Thymus (tissue), 11 donors: ENCODE measurements at regions not wholly inside any gene's neighbourhood (a gene's known extent, or its start where the extent isn't known, plus 50 kb on each side); places are given as distances from the start of the nearest gene placed in this dataset.

ENCODE experiments used
- DNase-seq, 9 donors: peaks; one replicate each; pipeline ENCODE4 v3.0.0-alpha.2; 2013; ENCODE audit warnings: low spot score in 9 of 9, low read depth in 6 of 9, missing footprints in 1 of 9
- H3K27ac ChIP-seq, 2 donors: one replicate each; pipeline ENCODE4 v1.5.1; 2013; ENCODE audit warnings: control low read depth in 1 of 2, low read depth in 1 of 2, low read length in 1 of 2, mild to moderate bottlenecking in 1 of 2, moderate library complexity in 1 of 2
- H3K27me3 ChIP-seq, 2 donors: one replicate each; pipeline ENCODE4 v1.5.1; 2013; ENCODE audit warnings: low read length in 1 of 2; ENCODE audit not compliant: control insufficient read depth in 2 of 2, insufficient read depth in 1 of 2
- H3K36me3 ChIP-seq, 2 donors: one replicate each; pipeline ENCODE4 v1.5.1; 2013; ENCODE audit warnings: low read length in 1 of 2, mild to moderate bottlenecking in 1 of 2, moderate library complexity in 1 of 2; ENCODE audit not compliant: control insufficient read depth in 2 of 2, insufficient read depth in 2 of 2
- H3K4me1 ChIP-seq, 2 donors: one replicate each; pipeline ENCODE4 v1.5.1; 2013; ENCODE audit warnings: low read length in 2 of 2; ENCODE audit not compliant: control insufficient read depth in 2 of 2, insufficient read depth in 2 of 2
- H3K4me3 ChIP-seq, 2 donors: one replicate each; pipeline ENCODE4 v1.5.1; 2013; ENCODE audit warnings: low read length in 2 of 2, control low read depth in 1 of 2, mild to moderate bottlenecking in 1 of 2
- H3K9me3 ChIP-seq, 2 donors: one replicate each; pipeline ENCODE4 v1.5.1; 2013; ENCODE audit warnings: low read length in 1 of 2, mild to moderate bottlenecking in 1 of 2; ENCODE audit not compliant: control insufficient read depth in 2 of 2, insufficient read depth in 1 of 2
- WGBS: extraction: QIAGEN DNeasy Blood & Tissue Kit; methylation state at CpG from one replicate; pipeline ENCODE4 v1.1.7; 2013; 5-methylcytosine and 5-hydroxymethylcytosine counted together
- donor health status: healthy.

- DNase-seq: no peak
- no peak overlapping the region for H3K27ac ChIP-seq
- no peaks in the 10 kb centered on the region for H3K27me3 ChIP-seq
- no peak overlapping the region for H3K4me3 ChIP-seq
- no peaks in the 10 kb centered on the region for H3K4me1 ChIP-seq
- H3K9me3 ChIP-seq: no peaks in the 10 kb centered on the region
- no peaks in the 10 kb centered on the region for H3K36me3 ChIP-seq
- WGBS: 82% methylated on average over 6 of the region's 6 CpGs
These were observed 545.7 kb upstream of the PABPC4L start for GRCh38 chr4:134747108-134747805.

- no peaks in the 10 kb centered on the region for H3K27me3 ChIP-seq
- 77% methylated on average over 1 of the region's 1 CpG for WGBS
- no peaks in the 10 kb centered on the region for H3K36me3 ChIP-seq
- no peak overlapping the region for H3K4me3 ChIP-seq
- H3K9me3 ChIP-seq: no peaks in the 10 kb centered on the region
- H3K4me1 ChIP-seq: no peaks in the 10 kb centered on the region
- no peak for DNase-seq
- H3K27ac ChIP-seq: no peak overlapping the region
These were observed 538.7 kb upstream of the PABPC4L start for GRCh38 chr4:134740290-134740689.

- DNase-seq: no peak
- Histone ChIP-seq H3K9me3 (no peaks in the 10 kb centered on the region), H3K27me3 (no peaks in the 10 kb centered on the region), H3K4me3 (no peak overlapping the region), H3K27ac (no peak overlapping the region), H3K36me3 (no peaks in the 10 kb centered on the region), H3K4me1 (no peaks in the 10 kb centered on the region)
- WGBS: 82% methylated on average over 3 of the region's 3 CpGs
These were observed 534.3 kb upstream of the PABPC4L start for GRCh38 chr4:134735901-134736300.

GRCh38 chr4:134727696-134728095, 526.1 kb upstream of the PABPC4L start:
- H3K9me3 ChIP-seq: no peaks in the 10 kb centered on the region
- WGBS: 90% methylated on average over 2 of the region's 2 CpGs
- H3K4me1 ChIP-seq: no peaks in the 10 kb centered on the region
- H3K4me3 ChIP-seq: no peak overlapping the region
- no peak overlapping the region for H3K27ac ChIP-seq
- no peaks in the 10 kb centered on the region for H3K27me3 ChIP-seq
- DNase-seq: no peak
- no peaks in the 10 kb centered on the region for H3K36me3 ChIP-seq

GRCh38 chr4:134722306-134722705, 520.7 kb upstream of the PABPC4L start:
- no peak overlapping the region for H3K27ac ChIP-seq
- WGBS: 90% methylated on average over 1 of the region's 1 CpG
- H3K36me3 ChIP-seq: no peaks in the 10 kb centered on the region
- no peak overlapping the region for H3K4me3 ChIP-seq
- no peak for DNase-seq
- H3K4me1 ChIP-seq: no peaks in the 10 kb centered on the region
- H3K27me3 ChIP-seq: no peaks in the 10 kb centered on the region
- no peaks in the 10 kb centered on the region for H3K9me3 ChIP-seq

GRCh38 chr4:134720030-134720429, 518.4 kb upstream of the PABPC4L start:
- Histone ChIP-seq H3K27ac (no peak overlapping the region), H3K4me1 (no peaks in the 10 kb centered on the region), H3K4me3 (no peak overlapping the region), H3K27me3 (no peaks in the 10 kb centered on the region), H3K9me3 (no peaks in the 10 kb centered on the region), H3K36me3 (no peaks in the 10 kb centered on the region)
- 96% methylated on average over 1 of the region's 1 CpG for WGBS
- no peak for DNase-seq

- Histone ChIP-seq H3K4me3 (no peak overlapping the region), H3K4me1 (no peaks in the 10 kb centered on the region), H3K27me3 (no peaks in the 10 kb centered on the region), H3K27ac (no peak overlapping the region), H3K9me3 (peaks cover 0 to 3% of the 10 kb centered on the region in 2 donors), H3K36me3 (no peaks in the 10 kb centered on the region)
- DNase-seq: peak in 1 of 9 donors; percentile 1
These were observed 507.0 kb upstream of the PABPC4L start for GRCh38 chr4:134708616-134709015.

- H3K4me3 ChIP-seq: no peak overlapping the region
- 97% methylated on average over 2 of the region's 2 CpGs for WGBS
- H3K27me3 ChIP-seq: no peaks in the 10 kb centered on the region
- no peak overlapping the region for H3K27ac ChIP-seq
- H3K9me3 ChIP-seq: no peaks in the 10 kb centered on the region
- no peaks in the 10 kb centered on the region for H3K4me1 ChIP-seq
- DNase-seq: no peak
- no peaks in the 10 kb centered on the region for H3K36me3 ChIP-seq
These were observed 506.4 kb upstream of the PABPC4L start for GRCh38 chr4:134708026-134708425.

- H3K27me3 ChIP-seq: no peaks in the 10 kb centered on the region
- no peaks in the 10 kb centered on the region for H3K4me1 ChIP-seq
- H3K9me3 ChIP-seq: no peaks in the 10 kb centered on the region
- H3K27ac ChIP-seq: no peak overlapping the region
- no peaks in the 10 kb centered on the region for H3K36me3 ChIP-seq
- H3K4me3 ChIP-seq: no peak overlapping the region
- WGBS: 96% methylated on average over 3 of the region's 3 CpGs
- DNase-seq: no peak
These were observed 500.8 kb upstream of the PABPC4L start for GRCh38 chr4:134702374-134702773.
